NCI-H82 treated with DMSO at 0.1 percent for 48 hours (cell line): ENCODE measurements at regions not wholly inside any gene's neighbourhood (a gene's known extent, or its start where the extent isn't known, plus 50 kb on each side); places are given as distances from the start of the nearest gene placed in this dataset.

Experiments used
- DNase-seq: peaks from one replicate; lab custom pipeline; 2025; ENCODE audit not compliant: unreplicated experiment; lab: John Stamatoyannopoulos, UW

GRCh38 chr4:11480683-11481082 lies 52.0 kb upstream of the HS3ST1 start:
- no peak for DNase-seq
